MM.1S (cell line): ENCODE measurements at regions not wholly inside any gene's neighbourhood (a gene's known extent, or its start where the extent isn't known, plus 50 kb on each side); places are given as distances from the start of the nearest gene placed in this dataset.

Source experiments
- EZH2 ChIP-seq: fragments of 300-600 bp; sonication (generic); optimal IDR thresholded peaks from 2 replicates; pipeline ENCODE3; 2017; ENCODE audit warnings: low read depth, mild to moderate bottlenecking, antibody characterized with exemption, low read length, mixed read lengths
- EZH2phosphoT487 ChIP-seq: fragments of 300-600 bp; sonication (generic); IDR thresholded peaks from 2 replicates; pipeline ENCODE4 v1.6.1; 2018; ENCODE audit warnings: antibody characterized with exemption, low read length
- TF ChIP-seq, protein P1 (sequence below): fragments of 300-600 bp; sonication (generic); IDR thresholded peaks from 2 replicates; pipeline ENCODE4 v1.5.1; 2016; ENCODE audit warnings: antibody characterized with exemption, low read length, mixed read lengths

DNA sequence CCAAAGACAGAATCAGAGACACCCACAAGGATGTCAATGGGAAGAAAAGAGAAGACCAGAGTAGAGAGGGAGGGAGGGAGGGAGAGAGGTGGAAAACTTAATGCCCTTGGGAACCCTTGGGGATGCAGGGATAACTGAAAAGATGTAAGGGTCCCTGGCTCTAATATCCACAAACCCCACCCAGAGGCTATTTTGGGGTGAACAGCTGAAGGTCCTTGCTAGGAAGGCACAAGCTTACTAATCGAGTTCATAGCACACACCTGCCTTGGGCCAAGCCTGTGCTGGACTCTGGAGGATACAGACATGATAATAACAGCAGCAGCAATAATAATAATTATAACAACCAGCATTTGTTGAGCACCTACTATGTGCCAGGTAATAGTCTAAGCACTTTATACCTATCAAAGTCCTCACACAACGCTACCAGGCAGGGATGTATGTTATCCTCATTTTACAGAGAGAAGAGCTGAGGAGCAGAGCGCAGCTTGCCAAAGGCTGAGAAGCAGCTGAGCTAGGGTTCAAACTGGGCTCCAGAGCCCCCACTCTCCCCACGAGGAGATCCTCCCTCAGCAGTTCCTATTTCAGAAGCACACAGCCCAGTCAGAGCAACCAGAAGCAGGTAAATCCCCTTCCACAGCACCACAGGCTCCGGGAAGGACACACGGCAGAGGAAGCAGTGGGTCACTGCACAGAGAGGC lies 174.2 kb downstream of the ANKRD60 start:
- TF ChIP-seq EZH2 = no peak
- TF ChIP-seq, protein P1, sequence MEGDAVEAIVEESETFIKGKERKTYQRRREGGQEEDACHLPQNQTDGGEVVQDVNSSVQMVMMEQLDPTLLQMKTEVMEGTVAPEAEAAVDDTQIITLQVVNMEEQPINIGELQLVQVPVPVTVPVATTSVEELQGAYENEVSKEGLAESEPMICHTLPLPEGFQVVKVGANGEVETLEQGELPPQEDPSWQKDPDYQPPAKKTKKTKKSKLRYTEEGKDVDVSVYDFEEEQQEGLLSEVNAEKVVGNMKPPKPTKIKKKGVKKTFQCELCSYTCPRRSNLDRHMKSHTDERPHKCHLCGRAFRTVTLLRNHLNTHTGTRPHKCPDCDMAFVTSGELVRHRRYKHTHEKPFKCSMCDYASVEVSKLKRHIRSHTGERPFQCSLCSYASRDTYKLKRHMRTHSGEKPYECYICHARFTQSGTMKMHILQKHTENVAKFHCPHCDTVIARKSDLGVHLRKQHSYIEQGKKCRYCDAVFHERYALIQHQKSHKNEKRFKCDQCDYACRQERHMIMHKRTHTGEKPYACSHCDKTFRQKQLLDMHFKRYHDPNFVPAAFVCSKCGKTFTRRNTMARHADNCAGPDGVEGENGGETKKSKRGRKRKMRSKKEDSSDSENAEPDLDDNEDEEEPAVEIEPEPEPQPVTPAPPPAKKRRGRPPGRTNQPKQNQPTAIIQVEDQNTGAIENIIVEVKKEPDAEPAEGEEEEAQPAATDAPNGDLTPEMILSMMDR = no peak
- no peak for TF ChIP-seq EZH2phosphoT487
